Gastroesophageal sphincter (tissue), 3 donors: ENCODE measurements at regions not wholly inside any gene's neighbourhood (a gene's known extent, or its start where the extent isn't known, plus 50 kb on each side); places are given as distances from the start of the nearest gene placed in this dataset.

Experiments
- CTCF ChIP-seq, 4 experiments: fragments of 200-600 bp in 2 of 4; fragments of 450-650 bp in 2 of 4; sonication (generic) in 1 of 4; IDR thresholded peaks; one replicate each; pipeline ENCODE4 v1.5.1; 2017 to 2019; ENCODE audit warnings: antibody characterized with exemption in 4 of 4, mild to moderate bottlenecking in 2 of 4, moderate library complexity in 2 of 4
- POLR2A ChIP-seq, 2 donors: fragments of 450-650 bp; IDR thresholded peaks; one replicate each; pipeline ENCODE4 v1.6.1; 2017; ENCODE audit warnings: antibody characterized with exemption in 2 of 2, mild to moderate bottlenecking in 2 of 2, moderate library complexity in 1 of 2
- POLR2AphosphoS5 ChIP-seq: sonication (generic); formaldehyde crosslinking; IDR thresholded peaks from one replicate; pipeline ENCODE4 v1.6.1; 2017; ENCODE audit warnings: antibody characterized with exemption

GRCh38 chr6:27066381-27066780, 181.1 kb upstream of the PRSS16 start:
- TF ChIP-seq CTCF (IDR thresholded peaks at IDR 0.05) = no peak
- TF ChIP-seq POLR2A (IDR thresholded peaks at IDR 0.05) = no peak
- no peak for TF ChIP-seq POLR2AphosphoS5
